ENCODE measurements at regions not wholly inside any gene's neighbourhood (a gene's known extent, or its start where the extent isn't known, plus 50 kb on each side); places are given as distances from the start of the nearest gene placed in this dataset.

GRCh38 chr4:176979416-176979815 lies 186.7 kb upstream of the VEGFC start:
- no peak for TF ChIP-seq CTCF (IDR thresholded peaks at IDR 0.05; ENCODE audit: insufficient read depth, low read length, severe bottlenecking)
- FAIRE-seq = no peak
- H3K4me3 ChIP-seq (ENCODE audit: low read depth, low read length) = no peak overlapping the region
- H3K36me3 ChIP-seq (ENCODE audit: control insufficient read depth, insufficient read depth, low read length) = no peaks in the 10 kb centered on the region
- no peaks in the 10 kb centered on the region for H3K27me3 ChIP-seq (ENCODE audit: control insufficient read depth, insufficient read depth, low read length)
- DNase-seq (ENCODE audit: low read depth) = no peak

GRCh38 chr4:176981074-176981473 lies 188.4 kb upstream of the VEGFC start:
- peak; percentile 33 for DNase-seq (ENCODE audit: low read depth)
- Histone ChIP-seq H3K36me3 (ENCODE audit: control insufficient read depth, insufficient read depth, low read length) (no peaks in the 10 kb centered on the region), H3K27me3 (ENCODE audit: control insufficient read depth, insufficient read depth, low read length) (no peaks in the 10 kb centered on the region), H3K4me3 (ENCODE audit: low read depth, low read length) (no peak overlapping the region)
- no peak for FAIRE-seq
- TF ChIP-seq CTCF (IDR thresholded peaks at IDR 0.05; ENCODE audit: insufficient read depth, low read length, severe bottlenecking) = no peak

- DNase-seq (ENCODE audit: low read depth) (peak; percentile 30), FAIRE-seq (no peak)
- Histone ChIP-seq H3K27me3 (ENCODE audit: control insufficient read depth, insufficient read depth, low read length) (no peaks in the 10 kb centered on the region), H3K36me3 (ENCODE audit: control insufficient read depth, insufficient read depth, low read length) (no peaks in the 10 kb centered on the region), H3K4me3 (ENCODE audit: low read depth, low read length) (no peak overlapping the region)
- TF ChIP-seq CTCF (IDR thresholded peaks at IDR 0.05; ENCODE audit: insufficient read depth, low read length, severe bottlenecking) = no peak
Observed at GRCh38 chr4:176981551-176981950, 188.8 kb upstream of the VEGFC start.

- no peak for FAIRE-seq
- H3K36me3 ChIP-seq (ENCODE audit: control insufficient read depth, insufficient read depth, low read length) = no peaks in the 10 kb centered on the region
- H3K27me3 ChIP-seq (ENCODE audit: control insufficient read depth, insufficient read depth, low read length) = no peaks in the 10 kb centered on the region
- TF ChIP-seq CTCF (IDR thresholded peaks at IDR 0.05; ENCODE audit: insufficient read depth, low read length, severe bottlenecking) = no peak
- no peak overlapping the region for H3K4me3 ChIP-seq (ENCODE audit: low read depth, low read length)
- DNase-seq (ENCODE audit: low read depth) = peak; percentile 99
Observed at GRCh38 chr4:176988226-176988625, 195.5 kb upstream of the VEGFC start.

- Histone ChIP-seq H3K4me3 (ENCODE audit: low read depth, low read length) (no peak overlapping the region), H3K27me3 (ENCODE audit: control insufficient read depth, insufficient read depth, low read length) (no peaks in the 10 kb centered on the region), H3K36me3 (ENCODE audit: control insufficient read depth, insufficient read depth, low read length) (no peaks in the 10 kb centered on the region)
- no peak for TF ChIP-seq CTCF (IDR thresholded peaks at IDR 0.05; ENCODE audit: insufficient read depth, low read length, severe bottlenecking)
- FAIRE-seq (no peak), DNase-seq (ENCODE audit: low read depth) (no peak)
Observed at GRCh38 chr4:176989186-176989585, 196.5 kb upstream of the VEGFC start.

- Histone ChIP-seq H3K4me3 (ENCODE audit: low read depth, low read length) (no peak overlapping the region), H3K27me3 (ENCODE audit: control insufficient read depth, insufficient read depth, low read length) (no peaks in the 10 kb centered on the region), H3K36me3 (ENCODE audit: control insufficient read depth, insufficient read depth, low read length) (no peaks in the 10 kb centered on the region)
- FAIRE-seq (no peak), DNase-seq (ENCODE audit: low read depth) (peak; percentile 89)
- TF ChIP-seq CTCF (IDR thresholded peaks at IDR 0.05; ENCODE audit: insufficient read depth, low read length, severe bottlenecking) = no peak
Observed at GRCh38 chr4:176999935-177000543, 207.3 kb upstream of the VEGFC start.
